ENCODE measurements at regions not wholly inside any gene's neighbourhood (a gene's known extent, or its start where the extent isn't known, plus 50 kb on each side); places are given as distances from the start of the nearest gene placed in this dataset.

GRCh38 chr2:217338306-217338916 lies 478.5 kb upstream of the TNP1 start:
- Histone ChIP-seq H3K27ac (ENCODE audit: low read depth, low read length) (no peak overlapping the region), H3F3A (ENCODE audit: control insufficient read depth, insufficient read depth) (no peaks in the 10 kb centered on the region), H3K27me3 (ENCODE audit: control insufficient read depth, low read length) (peaks cover 8% of the 10 kb centered on the region; the same call in 1 of the 2 replicates), H3K4me2 (ENCODE audit: low read length) (no peak overlapping the region), H3K4me3 (ENCODE audit: low read length) (no peak overlapping the region), H3K9me3 (ENCODE audit: control insufficient read depth, insufficient read depth, low read length) (no peaks in the 10 kb centered on the region), H3K4me1 (ENCODE audit: control insufficient read depth, low read length) (no peaks in the 10 kb centered on the region), H3K9me2 (replicated peaks; ENCODE audit: control insufficient read depth, low read length) (no peaks in the 10 kb centered on the region), H3K79me2 (ENCODE audit: control insufficient read depth, low read length) (no peaks in the 10 kb centered on the region), H3K36me3 (ENCODE audit: control insufficient read depth, low read length) (no peaks in the 10 kb centered on the region), H4K20me1 (ENCODE audit: control insufficient read depth, insufficient read depth, low read depth, low read length) (no peaks in the 10 kb centered on the region)
- TF ChIP-seq EZH2phosphoT487 (IDR thresholded peaks at IDR 0.05; ENCODE audit: borderline replicate concordance, low read length) (no peak), CTCF (IDR thresholded peaks at IDR 0.05; ENCODE audit: low read depth, low read length, poor library complexity, severe bottlenecking) (no peak)

GRCh38 chr2:217337771-217338170 lies 477.9 kb upstream of the TNP1 start:
- H3K4me3 ChIP-seq (ENCODE audit: low read length) = no peak overlapping the region
- H3K4me2 ChIP-seq (ENCODE audit: low read length) = no peak overlapping the region
- H3K9me2 ChIP-seq (replicated peaks; ENCODE audit: control insufficient read depth, low read length) = no peaks in the 10 kb centered on the region
- no peak for TF ChIP-seq CTCF (IDR thresholded peaks at IDR 0.05; ENCODE audit: low read depth, low read length, poor library complexity, severe bottlenecking)
- no peak for TF ChIP-seq EZH2phosphoT487 (IDR thresholded peaks at IDR 0.05; ENCODE audit: borderline replicate concordance, low read length)
- no peaks in the 10 kb centered on the region for H3K36me3 ChIP-seq (ENCODE audit: control insufficient read depth, low read length)
- H4K20me1 ChIP-seq (ENCODE audit: control insufficient read depth, insufficient read depth, low read depth, low read length) = no peaks in the 10 kb centered on the region
- H3K4me1 ChIP-seq (ENCODE audit: control insufficient read depth, low read length) = no peaks in the 10 kb centered on the region
- H3K27me3 ChIP-seq (ENCODE audit: control insufficient read depth, low read length) = peaks cover 11% of the 10 kb centered on the region; the same call in 1 of the 2 replicates
- H3F3A ChIP-seq (ENCODE audit: control insufficient read depth, insufficient read depth) = no peaks in the 10 kb centered on the region
- no peak overlapping the region for H3K27ac ChIP-seq (ENCODE audit: low read depth, low read length)
- no peaks in the 10 kb centered on the region for H3K9me3 ChIP-seq (ENCODE audit: control insufficient read depth, insufficient read depth, low read length)
- H3K79me2 ChIP-seq (ENCODE audit: control insufficient read depth, low read length) = no peaks in the 10 kb centered on the region

GRCh38 chr2:217336694-217337093 lies 476.8 kb upstream of the TNP1 start:
- H3F3A ChIP-seq (ENCODE audit: control insufficient read depth, insufficient read depth) = no peaks in the 10 kb centered on the region
- no peaks in the 10 kb centered on the region for H3K36me3 ChIP-seq (ENCODE audit: control insufficient read depth, low read length)
- H3K4me2 ChIP-seq (ENCODE audit: low read length) = no peak overlapping the region
- H3K27ac ChIP-seq (ENCODE audit: low read depth, low read length) = no peak overlapping the region
- no peaks in the 10 kb centered on the region for H3K9me3 ChIP-seq (ENCODE audit: control insufficient read depth, insufficient read depth, low read length)
- H3K79me2 ChIP-seq (ENCODE audit: control insufficient read depth, low read length) = no peaks in the 10 kb centered on the region
- no peaks in the 10 kb centered on the region for H3K9me2 ChIP-seq (replicated peaks; ENCODE audit: control insufficient read depth, low read length)
- no peaks in the 10 kb centered on the region for H3K4me1 ChIP-seq (ENCODE audit: control insufficient read depth, low read length)
- no peak overlapping the region for H3K4me3 ChIP-seq (ENCODE audit: low read length)
- no peaks in the 10 kb centered on the region for H4K20me1 ChIP-seq (ENCODE audit: control insufficient read depth, insufficient read depth, low read depth, low read length)
- no peak for TF ChIP-seq EZH2phosphoT487 (IDR thresholded peaks at IDR 0.05; ENCODE audit: borderline replicate concordance, low read length)
- TF ChIP-seq CTCF (IDR thresholded peaks at IDR 0.05; ENCODE audit: low read depth, low read length, poor library complexity, severe bottlenecking) = no peak
- peaks cover 12% of the 10 kb centered on the region; the same call in 1 of the 2 replicates for H3K27me3 ChIP-seq (ENCODE audit: control insufficient read depth, low read length)

Measured in DOHH2 (cell line).